GM23338 (cell line): ENCODE measurements at regions not wholly inside any gene's neighbourhood (a gene's known extent, or its start where the extent isn't known, plus 50 kb on each side); places are given as distances from the start of the nearest gene placed in this dataset.

Experiments used
- CREB1 ChIP-seq: fragments of 250-450 bp; sonication (Bioruptor Pico); IDR thresholded peaks from 2 replicates; pipeline ENCODE4 v1.5.0; 2020; ENCODE audit warnings: low read depth, mild to moderate bottlenecking, moderate library complexity
- EZH2 ChIP-seq: fragments of 200-600 bp; sonication (generic); IDR thresholded peaks from one replicate; pipeline ENCODE4 v1.8.0; 2017; ENCODE audit warnings: antibody characterized with exemption, mild to moderate bottlenecking, low read depth; ENCODE audit not compliant: unreplicated experiment
- EZH2phosphoT487 ChIP-seq: fragments of 200-600 bp; sonication (generic); IDR thresholded peaks from one replicate; pipeline ENCODE4 v1.8.1; 2018; ENCODE audit warnings: antibody characterized with exemption; ENCODE audit not compliant: unreplicated experiment
- JUNB ChIP-seq: IDR thresholded peaks from one replicate; pipeline ENCODE4 v1.6.1; 2016; ENCODE audit warnings: antibody characterized with exemption; ENCODE audit not compliant: unreplicated experiment
- NANOG ChIP-seq: IDR thresholded peaks from 2 replicates; pipeline ENCODE4 v1.6.1; 2016; ENCODE audit warnings: antibody characterized with exemption, borderline replicate concordance
- POLR2AphosphoS5 ChIP-seq: IDR thresholded peaks from 2 replicates; pipeline ENCODE4 v1.6.1; 2016; ENCODE audit warnings: antibody characterized with exemption, low read depth
- ZNF114 ChIP-seq: fragments of 250-450 bp; sonication (Bioruptor Pico); IDR thresholded peaks from 2 replicates; pipeline ENCODE4 v1.5.0; 2020; ENCODE audit warnings: mild to moderate bottlenecking, moderate library complexity
- ZNF331 ChIP-seq: fragments of 250-450 bp; sonication (Bioruptor Pico); IDR thresholded peaks from 2 replicates; pipeline ENCODE4 v1.5.0; 2020; ENCODE audit warnings: low read depth, mild to moderate bottlenecking, moderate library complexity
- TF ChIP-seq, protein P1 (sequence below), 2 experiments: fragments of 200-600 bp in 1 of 2; sonication (generic) in 1 of 2; conservative IDR thresholded peaks; 2 replicates each; pipeline versions ENCODE4 v1.5.1 to v1.6.1; 2016 to 2017; ENCODE audit warnings: antibody characterized with exemption in 2 of 2, low read depth in 2 of 2, mild to moderate bottlenecking in 2 of 2, moderate library complexity in 1 of 2
- TF ChIP-seq, protein P2 (sequence below): IDR thresholded peaks from one replicate; pipeline ENCODE4 v1.6.1; 2018; ENCODE audit warnings: antibody characterized with exemption; ENCODE audit not compliant: unreplicated experiment
- TF ChIP-seq, protein P3 (sequence below): fragments of 250-450 bp; sonication (Bioruptor Pico); IDR thresholded peaks from 2 replicates; pipeline ENCODE4 v1.5.0; 2020; ENCODE audit warnings: mild to moderate bottlenecking, moderate library complexity
- TF ChIP-seq, protein P4 (sequence below): IDR thresholded peaks from 2 replicates; pipeline ENCODE4 v1.6.1; 2016; ENCODE audit warnings: antibody characterized with exemption

DNA sequence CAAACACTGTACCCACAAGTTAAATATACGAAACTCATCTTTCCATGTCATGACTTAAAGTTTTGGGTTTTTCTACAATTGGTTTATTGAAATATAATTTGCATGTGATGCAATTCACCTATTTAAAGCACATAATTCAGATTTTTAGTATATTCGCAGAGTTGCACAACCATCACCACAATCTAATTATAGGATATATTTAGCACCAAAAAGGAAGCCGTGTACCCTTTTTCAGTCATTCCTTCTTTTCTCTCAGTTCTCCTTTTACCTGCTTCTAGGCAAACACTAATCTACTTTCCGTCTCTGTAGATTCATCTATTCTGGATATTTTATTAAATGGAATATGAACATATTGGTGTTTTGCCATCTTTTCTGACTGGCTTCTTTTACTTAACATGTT is 1458.1 kb upstream of the TENM4 start:
- TF ChIP-seq, protein P1, sequence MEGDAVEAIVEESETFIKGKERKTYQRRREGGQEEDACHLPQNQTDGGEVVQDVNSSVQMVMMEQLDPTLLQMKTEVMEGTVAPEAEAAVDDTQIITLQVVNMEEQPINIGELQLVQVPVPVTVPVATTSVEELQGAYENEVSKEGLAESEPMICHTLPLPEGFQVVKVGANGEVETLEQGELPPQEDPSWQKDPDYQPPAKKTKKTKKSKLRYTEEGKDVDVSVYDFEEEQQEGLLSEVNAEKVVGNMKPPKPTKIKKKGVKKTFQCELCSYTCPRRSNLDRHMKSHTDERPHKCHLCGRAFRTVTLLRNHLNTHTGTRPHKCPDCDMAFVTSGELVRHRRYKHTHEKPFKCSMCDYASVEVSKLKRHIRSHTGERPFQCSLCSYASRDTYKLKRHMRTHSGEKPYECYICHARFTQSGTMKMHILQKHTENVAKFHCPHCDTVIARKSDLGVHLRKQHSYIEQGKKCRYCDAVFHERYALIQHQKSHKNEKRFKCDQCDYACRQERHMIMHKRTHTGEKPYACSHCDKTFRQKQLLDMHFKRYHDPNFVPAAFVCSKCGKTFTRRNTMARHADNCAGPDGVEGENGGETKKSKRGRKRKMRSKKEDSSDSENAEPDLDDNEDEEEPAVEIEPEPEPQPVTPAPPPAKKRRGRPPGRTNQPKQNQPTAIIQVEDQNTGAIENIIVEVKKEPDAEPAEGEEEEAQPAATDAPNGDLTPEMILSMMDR (conservative IDR thresholded peaks at IDR 0.05; ENCODE audit: low read depth in 2 of 2), result no peak
- TF ChIP-seq EZH2, result no peak
- TF ChIP-seq, protein P2, sequence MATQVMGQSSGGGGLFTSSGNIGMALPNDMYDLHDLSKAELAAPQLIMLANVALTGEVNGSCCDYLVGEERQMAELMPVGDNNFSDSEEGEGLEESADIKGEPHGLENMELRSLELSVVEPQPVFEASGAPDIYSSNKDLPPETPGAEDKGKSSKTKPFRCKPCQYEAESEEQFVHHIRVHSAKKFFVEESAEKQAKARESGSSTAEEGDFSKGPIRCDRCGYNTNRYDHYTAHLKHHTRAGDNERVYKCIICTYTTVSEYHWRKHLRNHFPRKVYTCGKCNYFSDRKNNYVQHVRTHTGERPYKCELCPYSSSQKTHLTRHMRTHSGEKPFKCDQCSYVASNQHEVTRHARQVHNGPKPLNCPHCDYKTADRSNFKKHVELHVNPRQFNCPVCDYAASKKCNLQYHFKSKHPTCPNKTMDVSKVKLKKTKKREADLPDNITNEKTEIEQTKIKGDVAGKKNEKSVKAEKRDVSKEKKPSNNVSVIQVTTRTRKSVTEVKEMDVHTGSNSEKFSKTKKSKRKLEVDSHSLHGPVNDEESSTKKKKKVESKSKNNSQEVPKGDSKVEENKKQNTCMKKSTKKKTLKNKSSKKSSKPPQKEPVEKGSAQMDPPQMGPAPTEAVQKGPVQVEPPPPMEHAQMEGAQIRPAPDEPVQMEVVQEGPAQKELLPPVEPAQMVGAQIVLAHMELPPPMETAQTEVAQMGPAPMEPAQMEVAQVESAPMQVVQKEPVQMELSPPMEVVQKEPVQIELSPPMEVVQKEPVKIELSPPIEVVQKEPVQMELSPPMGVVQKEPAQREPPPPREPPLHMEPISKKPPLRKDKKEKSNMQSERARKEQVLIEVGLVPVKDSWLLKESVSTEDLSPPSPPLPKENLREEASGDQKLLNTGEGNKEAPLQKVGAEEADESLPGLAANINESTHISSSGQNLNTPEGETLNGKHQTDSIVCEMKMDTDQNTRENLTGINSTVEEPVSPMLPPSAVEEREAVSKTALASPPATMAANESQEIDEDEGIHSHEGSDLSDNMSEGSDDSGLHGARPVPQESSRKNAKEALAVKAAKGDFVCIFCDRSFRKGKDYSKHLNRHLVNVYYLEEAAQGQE, result no peak
- TF ChIP-seq EZH2phosphoT487, result no peak
- no peak for TF ChIP-seq POLR2AphosphoS5
- TF ChIP-seq CREB1 (CRISPR knock-in tag), result no peak
- TF ChIP-seq, protein P3, sequence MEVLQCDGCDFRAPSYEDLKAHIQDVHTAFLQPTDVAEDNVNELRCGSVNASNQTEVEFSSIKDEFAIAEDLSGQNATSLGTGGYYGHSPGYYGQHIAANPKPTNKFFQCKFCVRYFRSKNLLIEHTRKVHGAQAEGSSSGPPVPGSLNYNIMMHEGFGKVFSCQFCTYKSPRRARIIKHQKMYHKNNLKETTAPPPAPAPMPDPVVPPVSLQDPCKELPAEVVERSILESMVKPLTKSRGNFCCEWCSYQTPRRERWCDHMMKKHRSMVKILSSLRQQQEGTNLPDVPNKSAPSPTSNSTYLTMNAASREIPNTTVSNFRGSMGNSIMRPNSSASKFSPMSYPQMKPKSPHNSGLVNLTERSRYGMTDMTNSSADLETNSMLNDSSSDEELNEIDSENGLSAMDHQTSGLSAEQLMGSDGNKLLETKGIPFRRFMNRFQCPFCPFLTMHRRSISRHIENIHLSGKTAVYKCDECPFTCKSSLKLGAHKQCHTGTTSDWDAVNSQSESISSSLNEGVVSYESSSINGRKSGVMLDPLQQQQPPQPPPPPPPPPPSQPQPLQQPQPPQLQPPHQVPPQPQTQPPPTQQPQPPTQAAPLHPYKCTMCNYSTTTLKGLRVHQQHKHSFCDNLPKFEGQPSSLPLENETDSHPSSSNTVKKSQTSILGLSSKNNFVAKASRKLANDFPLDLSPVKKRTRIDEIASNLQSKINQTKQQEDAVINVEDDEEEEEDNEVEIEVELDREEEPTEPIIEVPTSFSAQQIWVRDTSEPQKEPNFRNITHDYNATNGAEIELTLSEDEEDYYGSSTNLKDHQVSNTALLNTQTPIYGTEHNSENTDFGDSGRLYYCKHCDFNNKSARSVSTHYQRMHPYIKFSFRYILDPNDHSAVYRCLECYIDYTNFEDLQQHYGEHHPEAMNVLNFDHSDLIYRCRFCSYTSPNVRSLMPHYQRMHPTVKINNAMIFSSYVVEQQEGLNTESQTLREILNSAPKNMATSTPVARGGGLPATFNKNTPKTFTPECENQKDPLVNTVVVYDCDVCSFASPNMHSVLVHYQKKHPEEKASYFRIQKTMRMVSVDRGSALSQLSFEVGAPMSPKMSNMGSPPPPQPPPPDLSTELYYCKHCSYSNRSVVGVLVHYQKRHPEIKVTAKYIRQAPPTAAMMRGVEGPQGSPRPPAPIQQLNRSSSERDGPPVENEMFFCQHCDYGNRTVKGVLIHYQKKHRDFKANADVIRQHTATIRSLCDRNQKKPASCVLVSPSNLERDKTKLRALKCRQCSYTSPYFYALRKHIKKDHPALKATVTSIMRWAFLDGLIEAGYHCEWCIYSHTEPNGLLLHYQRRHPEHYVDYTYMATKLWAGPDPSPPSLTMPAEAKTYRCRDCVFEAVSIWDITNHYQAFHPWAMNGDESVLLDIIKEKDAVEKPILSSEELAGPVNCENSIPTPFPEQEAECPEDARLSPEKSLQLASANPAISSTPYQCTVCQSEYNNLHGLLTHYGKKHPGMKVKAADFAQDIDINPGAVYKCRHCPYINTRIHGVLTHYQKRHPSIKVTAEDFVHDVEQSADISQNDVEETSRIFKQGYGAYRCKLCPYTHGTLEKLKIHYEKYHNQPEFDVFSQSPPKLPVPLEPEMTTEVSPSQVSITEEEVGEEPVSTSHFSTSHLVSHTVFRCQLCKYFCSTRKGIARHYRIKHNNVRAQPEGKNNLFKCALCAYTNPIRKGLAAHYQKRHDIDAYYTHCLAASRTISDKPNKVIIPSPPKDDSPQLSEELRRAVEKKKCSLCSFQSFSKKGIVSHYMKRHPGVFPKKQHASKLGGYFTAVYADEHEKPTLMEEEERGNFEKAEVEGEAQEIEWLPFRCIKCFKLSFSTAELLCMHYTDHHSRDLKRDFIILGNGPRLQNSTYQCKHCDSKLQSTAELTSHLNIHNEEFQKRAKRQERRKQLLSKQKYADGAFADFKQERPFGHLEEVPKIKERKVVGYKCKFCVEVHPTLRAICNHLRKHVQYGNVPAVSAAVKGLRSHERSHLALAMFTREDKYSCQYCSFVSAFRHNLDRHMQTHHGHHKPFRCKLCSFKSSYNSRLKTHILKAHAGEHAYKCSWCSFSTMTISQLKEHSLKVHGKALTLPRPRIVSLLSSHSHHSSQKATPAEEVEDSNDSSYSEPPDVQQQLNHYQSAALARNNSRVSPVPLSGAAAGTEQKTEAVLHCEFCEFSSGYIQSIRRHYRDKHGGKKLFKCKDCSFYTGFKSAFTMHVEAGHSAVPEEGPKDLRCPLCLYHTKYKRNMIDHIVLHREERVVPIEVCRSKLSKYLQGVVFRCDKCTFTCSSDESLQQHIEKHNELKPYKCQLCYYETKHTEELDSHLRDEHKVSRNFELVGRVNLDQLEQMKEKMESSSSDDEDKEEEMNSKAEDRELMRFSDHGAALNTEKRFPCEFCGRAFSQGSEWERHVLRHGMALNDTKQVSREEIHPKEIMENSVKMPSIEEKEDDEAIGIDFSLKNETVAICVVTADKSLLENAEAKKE (CRISPR knock-in tag), result no peak
- TF ChIP-seq ZNF331, result no peak
- no peak for TF ChIP-seq JUNB
- TF ChIP-seq NANOG, result no peak
- TF ChIP-seq, protein P4, sequence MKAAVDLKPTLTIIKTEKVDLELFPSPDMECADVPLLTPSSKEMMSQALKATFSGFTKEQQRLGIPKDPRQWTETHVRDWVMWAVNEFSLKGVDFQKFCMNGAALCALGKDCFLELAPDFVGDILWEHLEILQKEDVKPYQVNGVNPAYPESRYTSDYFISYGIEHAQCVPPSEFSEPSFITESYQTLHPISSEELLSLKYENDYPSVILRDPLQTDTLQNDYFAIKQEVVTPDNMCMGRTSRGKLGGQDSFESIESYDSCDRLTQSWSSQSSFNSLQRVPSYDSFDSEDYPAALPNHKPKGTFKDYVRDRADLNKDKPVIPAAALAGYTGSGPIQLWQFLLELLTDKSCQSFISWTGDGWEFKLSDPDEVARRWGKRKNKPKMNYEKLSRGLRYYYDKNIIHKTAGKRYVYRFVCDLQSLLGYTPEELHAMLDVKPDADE, result no peak
- TF ChIP-seq ZNF114, result no peak
